C4-2B (cell line): ENCODE measurements at regions not wholly inside any gene's neighbourhood (a gene's known extent, or its start where the extent isn't known, plus 50 kb on each side); places are given as distances from the start of the nearest gene placed in this dataset.

Source experiments
- H3K27ac ChIP-seq: fragments of 450-650 bp; 2 replicates; pipeline ENCODE4 v1.5.1; 2017
- ZFX ChIP-seq: fragments of 450-650 bp; IDR thresholded peaks from 2 replicates; pipeline ENCODE4 v1.6.1; 2017
- TF ChIP-seq, protein P1 (sequence below): fragments of 450-650 bp; conservative IDR thresholded peaks from 2 replicates; pipeline ENCODE4 v1.5.1; 2017; ENCODE audit warnings: mild to moderate bottlenecking

DNA sequence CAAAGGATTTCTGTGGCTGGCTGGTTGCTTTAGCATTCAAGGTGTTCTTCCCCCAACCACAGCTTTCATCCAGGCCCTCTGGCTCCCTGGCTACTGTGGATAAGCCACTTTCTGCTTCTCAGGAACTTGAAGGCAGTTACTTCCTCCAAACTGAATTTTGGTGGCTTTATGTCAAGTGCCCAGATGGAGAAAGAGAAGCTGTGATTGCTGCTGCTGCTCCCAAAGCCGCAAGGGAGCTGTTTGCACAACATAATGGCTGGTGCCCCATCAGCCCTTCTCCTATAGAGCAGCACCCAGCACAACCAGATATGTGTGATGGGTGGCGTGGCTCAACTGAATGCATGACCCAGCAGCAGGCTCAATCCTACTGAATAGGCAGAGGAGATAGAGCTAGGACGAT is 465.2 kb downstream of the MAFB start:
- TF ChIP-seq ZFX: no peak
- TF ChIP-seq, protein P1, sequence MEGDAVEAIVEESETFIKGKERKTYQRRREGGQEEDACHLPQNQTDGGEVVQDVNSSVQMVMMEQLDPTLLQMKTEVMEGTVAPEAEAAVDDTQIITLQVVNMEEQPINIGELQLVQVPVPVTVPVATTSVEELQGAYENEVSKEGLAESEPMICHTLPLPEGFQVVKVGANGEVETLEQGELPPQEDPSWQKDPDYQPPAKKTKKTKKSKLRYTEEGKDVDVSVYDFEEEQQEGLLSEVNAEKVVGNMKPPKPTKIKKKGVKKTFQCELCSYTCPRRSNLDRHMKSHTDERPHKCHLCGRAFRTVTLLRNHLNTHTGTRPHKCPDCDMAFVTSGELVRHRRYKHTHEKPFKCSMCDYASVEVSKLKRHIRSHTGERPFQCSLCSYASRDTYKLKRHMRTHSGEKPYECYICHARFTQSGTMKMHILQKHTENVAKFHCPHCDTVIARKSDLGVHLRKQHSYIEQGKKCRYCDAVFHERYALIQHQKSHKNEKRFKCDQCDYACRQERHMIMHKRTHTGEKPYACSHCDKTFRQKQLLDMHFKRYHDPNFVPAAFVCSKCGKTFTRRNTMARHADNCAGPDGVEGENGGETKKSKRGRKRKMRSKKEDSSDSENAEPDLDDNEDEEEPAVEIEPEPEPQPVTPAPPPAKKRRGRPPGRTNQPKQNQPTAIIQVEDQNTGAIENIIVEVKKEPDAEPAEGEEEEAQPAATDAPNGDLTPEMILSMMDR: no peak
- H3K27ac ChIP-seq: no peak overlapping the region

DNA sequence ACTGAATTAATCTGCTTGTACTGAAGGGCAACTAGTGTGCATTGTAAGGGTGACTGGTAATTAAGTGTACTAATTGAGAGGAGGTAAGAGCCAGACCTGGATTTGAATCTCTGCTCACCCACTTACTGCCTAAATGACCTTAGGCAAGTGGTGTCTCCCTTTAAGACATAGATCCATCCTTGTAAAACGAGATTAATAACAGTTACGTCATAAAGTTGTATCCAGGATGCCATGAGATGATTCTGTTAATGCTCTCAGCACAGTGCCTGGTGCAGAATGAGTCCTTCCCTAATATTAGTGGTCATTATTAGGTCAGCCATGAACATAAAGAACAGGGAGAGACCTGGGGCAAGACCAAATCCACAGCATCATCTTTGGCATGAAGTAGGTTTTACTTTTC is 470.1 kb downstream of the MAFB start:
- no peak overlapping the region for H3K27ac ChIP-seq
- TF ChIP-seq ZFX: no peak
- TF ChIP-seq, protein P1: no peak

DNA sequence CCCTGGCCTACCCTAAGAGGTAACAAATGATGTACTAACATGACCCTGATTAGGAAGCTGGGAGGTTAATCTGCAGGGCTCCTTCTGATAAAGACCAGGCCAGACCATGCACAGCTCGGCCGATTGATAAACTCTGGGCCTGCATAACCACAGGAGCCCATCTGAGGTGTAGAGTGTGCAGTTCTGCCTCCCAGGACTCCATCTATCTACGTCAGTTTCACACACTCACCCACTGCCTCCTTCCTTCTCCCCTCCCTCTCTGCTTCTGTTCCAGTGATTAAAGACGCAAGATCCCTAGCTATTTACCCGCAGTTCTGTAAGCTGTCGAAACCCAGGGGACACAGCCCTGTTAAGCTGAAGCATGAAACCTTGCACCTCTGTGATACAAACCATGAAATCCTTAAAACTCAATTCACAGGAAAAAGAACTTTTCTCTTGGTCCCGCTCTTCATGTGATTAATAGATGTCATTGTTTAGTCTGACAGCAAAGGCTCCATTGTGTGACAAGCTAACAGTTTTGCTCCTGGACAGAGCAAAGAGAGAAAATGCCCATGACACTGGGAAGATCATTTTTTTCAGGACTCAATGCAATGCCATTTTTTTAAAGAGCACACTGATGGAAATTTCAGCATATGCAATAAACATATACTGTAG is 470.6 kb downstream of the MAFB start:
- no peak overlapping the region for H3K27ac ChIP-seq
- TF ChIP-seq ZFX: no peak
- TF ChIP-seq, protein P1: no peak

DNA sequence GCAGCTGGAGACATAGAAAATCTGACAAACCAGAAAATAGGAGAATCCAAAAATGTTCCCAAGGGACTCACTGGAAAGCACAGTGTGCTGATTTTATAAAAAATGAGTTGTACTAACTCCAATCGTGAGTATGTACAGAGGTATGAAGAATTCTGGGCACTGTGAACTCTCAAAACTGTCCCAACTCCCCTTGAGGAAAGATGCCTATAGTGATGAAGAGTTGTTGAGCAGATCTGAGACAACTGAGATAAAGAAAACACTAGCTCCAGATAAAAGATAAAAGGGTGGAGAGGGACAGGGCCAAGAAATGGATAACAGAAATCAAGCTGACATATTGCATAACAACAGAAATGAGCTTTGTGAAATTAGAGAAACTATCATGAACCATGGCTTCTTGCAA is 481.4 kb downstream of the MAFB start:
- no peak overlapping the region for H3K27ac ChIP-seq
- TF ChIP-seq, protein P1: no peak
- TF ChIP-seq ZFX: no peak

DNA sequence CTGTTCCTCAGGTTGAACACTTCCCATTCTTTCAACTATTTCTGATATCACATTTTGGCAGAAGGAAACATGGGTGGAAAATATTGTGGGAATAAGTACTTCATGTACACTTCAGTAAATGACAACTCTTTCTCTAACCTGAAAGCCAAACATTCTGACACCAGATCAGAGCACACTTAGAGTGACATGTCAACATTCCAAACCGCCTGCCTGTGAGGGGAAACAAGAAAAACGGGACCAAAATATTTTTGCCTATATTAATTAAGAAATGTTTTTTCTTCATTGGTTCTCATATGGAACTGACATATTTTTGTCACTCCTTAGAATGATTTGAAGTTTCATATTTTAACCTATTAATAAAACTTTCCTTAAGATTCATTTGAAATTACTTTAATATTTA is 483.1 kb downstream of the MAFB start:
- no peak for TF ChIP-seq ZFX
- TF ChIP-seq, protein P1: no peak
- no peak overlapping the region for H3K27ac ChIP-seq

DNA sequence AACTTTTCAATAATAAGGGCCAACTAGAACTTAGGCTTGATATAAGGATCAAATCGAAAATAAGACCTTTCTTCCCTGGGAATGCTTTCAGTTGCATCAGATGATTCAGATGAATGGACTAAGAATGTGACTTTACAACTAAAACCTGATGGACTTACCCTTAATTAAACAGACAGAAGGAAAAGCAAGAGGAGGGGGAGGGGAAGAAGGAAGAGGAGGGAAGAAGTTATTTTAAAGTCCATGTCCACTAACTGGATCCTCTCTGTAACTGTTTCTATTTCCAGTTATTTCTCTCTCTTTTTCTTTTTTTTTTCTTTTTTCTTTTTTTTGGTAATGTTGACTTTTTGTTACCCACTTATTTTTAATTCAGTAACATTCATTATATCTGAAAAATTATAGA is 486.0 kb downstream of the MAFB start:
- H3K27ac ChIP-seq: no peak overlapping the region
- TF ChIP-seq, protein P1: no peak
- no peak for TF ChIP-seq ZFX

DNA sequence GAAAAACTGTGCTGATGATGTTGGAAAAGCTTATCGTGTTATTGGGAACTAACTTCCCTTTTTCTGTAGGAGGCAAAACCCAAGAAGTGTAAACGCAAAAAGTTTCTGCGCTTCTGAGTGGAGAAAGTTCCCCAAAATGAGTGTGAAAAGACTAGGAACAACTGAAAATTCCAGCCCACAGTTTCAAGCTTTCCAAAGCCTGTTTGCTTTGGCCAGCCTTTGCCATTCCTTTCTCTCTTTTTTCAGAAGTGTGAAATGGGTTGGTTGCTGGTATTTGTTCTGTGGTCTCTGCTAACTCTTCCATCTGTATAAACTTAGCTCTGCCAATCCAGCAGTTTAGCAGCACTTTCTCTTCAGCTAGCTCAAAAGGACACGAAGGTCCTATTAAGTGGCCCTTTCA is 491.3 kb downstream of the MAFB start:
- TF ChIP-seq, protein P1: no peak
- TF ChIP-seq ZFX: no peak
- no peak overlapping the region for H3K27ac ChIP-seq
